HG02970 (cell line): ENCODE measurements at regions not wholly inside any gene's neighbourhood (a gene's known extent, or its start where the extent isn't known, plus 50 kb on each side); places are given as distances from the start of the nearest gene placed in this dataset.

Source experiments
- ATAC-seq: cut with Tn5 transposase; IDR thresholded peaks from one replicate; pipeline ENCODE4 v1.9.1; 2021; ENCODE audit warnings: mild to moderate bottlenecking, moderate library complexity, moderate number of reproducible peaks; ENCODE audit not compliant: unreplicated experiment, low FRiP score

- ATAC-seq, result no peak
Measured at GRCh38 chr12:68495336-68496070, 115.2 kb upstream of the RAP1B start.

- ATAC-seq, result no peak
Measured at GRCh38 chr12:68497107-68497506, 113.6 kb upstream of the RAP1B start.

- no peak for ATAC-seq
Measured at GRCh38 chr12:68497702-68498101, 113.0 kb upstream of the RAP1B start.

GRCh38 chr12:68498736-68499135, 112.0 kb upstream of the RAP1B start:
- no peak for ATAC-seq

GRCh38 chr12:68499616-68500015, 111.1 kb upstream of the RAP1B start:
- no peak for ATAC-seq

GRCh38 chr12:68501226-68501625, 109.5 kb upstream of the RAP1B start:
- ATAC-seq, result no peak

- ATAC-seq, result no peak
Measured at GRCh38 chr12:68505970-68506369, 104.7 kb upstream of the RAP1B start.

- ATAC-seq, result no peak
Measured at GRCh38 chr12:68506619-68507018, 104.1 kb upstream of the RAP1B start.

GRCh38 chr12:68507657-68508056, 103.0 kb upstream of the RAP1B start:
- no peak for ATAC-seq

GRCh38 chr12:68508576-68508975, 102.1 kb upstream of the RAP1B start:
- ATAC-seq, result no peak

GRCh38 chr12:68509242-68509641, 101.5 kb upstream of the RAP1B start:
- ATAC-seq, result no peak

- ATAC-seq, result no peak
Measured at GRCh38 chr12:68510397-68510796, 100.3 kb upstream of the RAP1B start.

GRCh38 chr12:68514807-68515411, 95.8 kb upstream of the RAP1B start:
- no peak for ATAC-seq

GRCh38 chr12:68515793-68516192, 94.9 kb upstream of the RAP1B start:
- ATAC-seq, result no peak

- ATAC-seq, result no peak
Measured at GRCh38 chr12:68521321-68521839, 89.3 kb upstream of the RAP1B start.

- no peak for ATAC-seq
Measured at GRCh38 chr12:68521848-68522502, 88.7 kb upstream of the RAP1B start.

- ATAC-seq, result no peak
Measured at GRCh38 chr12:68529466-68529865, 81.2 kb upstream of the RAP1B start.

- no peak for ATAC-seq
Measured at GRCh38 chr12:68529869-68530268, 80.8 kb upstream of the RAP1B start.

GRCh38 chr12:68530299-68530698, 80.4 kb upstream of the RAP1B start:
- ATAC-seq, result no peak

GRCh38 chr12:68530965-68531364, 79.7 kb upstream of the RAP1B start:
- ATAC-seq, result no peak

GRCh38 chr12:68532204-68532886, 78.4 kb upstream of the RAP1B start:
- no peak for ATAC-seq
